KMS-11 (cell line): ENCODE measurements at regions not wholly inside any gene's neighbourhood (a gene's known extent, or its start where the extent isn't known, plus 50 kb on each side); places are given as distances from the start of the nearest gene placed in this dataset.

Experiments used
- H2AFZ ChIP-seq: fragments of 200-600 bp; sonication (generic); 2 replicates; pipeline ENCODE4 v1.6.1; 2016; ENCODE audit warnings: antibody characterized with exemption, mixed run types, low read depth
- H3K27ac ChIP-seq: fragments of 200-600 bp; sonication (generic); 2 replicates; pipeline ENCODE4 v1.6.1; 2016; ENCODE audit warnings: mild to moderate bottlenecking, mixed run types
- H3K27me3 ChIP-seq: fragments of 200-600 bp; sonication (generic); 2 replicates; pipeline ENCODE4 v1.6.1; 2017; ENCODE audit warnings: mild to moderate bottlenecking, low read depth, mixed run types, moderate library complexity; ENCODE audit not compliant: insufficient read depth
- H3K36me3 ChIP-seq: fragments of 200-600 bp; sonication (generic); 2 replicates; pipeline ENCODE4 v1.6.1; 2017; ENCODE audit warnings: mild to moderate bottlenecking, mixed run types; ENCODE audit not compliant: insufficient read depth
- H3K4me1 ChIP-seq: fragments of 200-600 bp; sonication (generic); 2 replicates; pipeline ENCODE4 v1.6.1; 2016; ENCODE audit warnings: mild to moderate bottlenecking, low read depth, mixed run types; ENCODE audit not compliant: poor library complexity, severe bottlenecking
- H3K4me2 ChIP-seq: fragments of 200-600 bp; sonication (generic); 2 replicates; pipeline ENCODE4 v1.7.0; 2016; ENCODE audit warnings: mild to moderate bottlenecking, mixed run types
- H3K4me3 ChIP-seq: fragments of 200-600 bp; sonication (generic); IDR thresholded peaks from 2 replicates; pipeline ENCODE4 v1.6.1; 2017; ENCODE audit warnings: low read depth, low read length, mixed read lengths; ENCODE audit not compliant: insufficient read depth
- H3K79me2 ChIP-seq: fragments of 200-600 bp; sonication (generic); 2 replicates; pipeline ENCODE4 v1.6.1; 2016; ENCODE audit warnings: low read depth, mixed run types; ENCODE audit not compliant: insufficient read depth
- H3K9ac ChIP-seq: fragments of 200-600 bp; sonication (generic); 2 replicates; pipeline ENCODE4 v1.6.1; 2016; ENCODE audit warnings: mild to moderate bottlenecking, mixed run types
- H4K20me1 ChIP-seq: fragments of 200-600 bp; sonication (generic); 2 replicates; pipeline ENCODE4 v1.6.1; 2016; ENCODE audit warnings: mild to moderate bottlenecking, mixed run types; ENCODE audit not compliant: insufficient read depth
- CTCF ChIP-seq: fragments of 200-600 bp; sonication (generic); conservative IDR thresholded peaks from 2 replicates; pipeline ENCODE4 v1.6.1; 2017; ENCODE audit warnings: low read depth, mild to moderate bottlenecking, antibody characterized with exemption, low read length, moderate library complexity, mixed read lengths

GRCh38 chr3:1036207-1036826 is 56.5 kb upstream of the CNTN6 start:
- Histone ChIP-seq H3K4me1 (no peaks in the 10 kb centered on the region), H3K36me3 (no peaks in the 10 kb centered on the region), H4K20me1 (no peaks in the 10 kb centered on the region), H3K4me2 (no peak overlapping the region), H3K79me2 (no peaks in the 10 kb centered on the region), H3K27me3 (no peaks in the 10 kb centered on the region), H3K4me3 (no peak overlapping the region), H3K9ac (no peak overlapping the region), H3K27ac (no peak overlapping the region), H2AFZ (no peak overlapping the region)
- no peak for TF ChIP-seq CTCF

- Histone ChIP-seq H3K4me1 (no peaks in the 10 kb centered on the region), H3K4me3 (no peak overlapping the region), H3K4me2 (no peak overlapping the region), H3K36me3 (no peaks in the 10 kb centered on the region), H4K20me1 (no peaks in the 10 kb centered on the region), H3K9ac (no peak overlapping the region), H3K27ac (no peak overlapping the region), H3K27me3 (no peaks in the 10 kb centered on the region), H2AFZ (no peak overlapping the region), H3K79me2 (no peaks in the 10 kb centered on the region)
- TF ChIP-seq CTCF, result no peak
These were observed 55.2 kb upstream of the CNTN6 start for GRCh38 chr3:1037631-1038030.
